MM.1S (cell line): ENCODE measurements at regions not wholly inside any gene's neighbourhood (a gene's known extent, or its start where the extent isn't known, plus 50 kb on each side); places are given as distances from the start of the nearest gene placed in this dataset.

Source experiments
- CTCF ChIP-seq: fragments of 300-600 bp; sonication (generic); IDR thresholded peaks from 2 replicates; pipeline ENCODE4 v1.5.1; 2016; ENCODE audit warnings: antibody characterized with exemption, low read length, mixed read lengths
- EZH2 ChIP-seq: fragments of 300-600 bp; sonication (generic); optimal IDR thresholded peaks from 2 replicates; pipeline ENCODE3; 2017; ENCODE audit warnings: low read depth, mild to moderate bottlenecking, antibody characterized with exemption, low read length, mixed read lengths

GRCh38 chr10:108241166-108241565 is 1076.7 kb upstream of the SORCS1 start:
- TF ChIP-seq EZH2, result no peak
- no peak for TF ChIP-seq CTCF
